HEK293T (cell line): ENCODE measurements at regions not wholly inside any gene's neighbourhood (a gene's known extent, or its start where the extent isn't known, plus 50 kb on each side); places are given as distances from the start of the nearest gene placed in this dataset.

Source experiments
- BHLHE40 ChIP-seq: fragments of 450-650 bp; IDR thresholded peaks from 2 replicates; pipeline ENCODE4 v1.6.1; 2016; ENCODE audit warnings: mild to moderate bottlenecking, moderate library complexity, borderline replicate concordance
- L3MBTL2 ChIP-seq: fragments of 450-650 bp; conservative IDR thresholded peaks from 2 replicates; pipeline ENCODE4 v1.6.1; 2016; ENCODE audit warnings: mild to moderate bottlenecking

DNA sequence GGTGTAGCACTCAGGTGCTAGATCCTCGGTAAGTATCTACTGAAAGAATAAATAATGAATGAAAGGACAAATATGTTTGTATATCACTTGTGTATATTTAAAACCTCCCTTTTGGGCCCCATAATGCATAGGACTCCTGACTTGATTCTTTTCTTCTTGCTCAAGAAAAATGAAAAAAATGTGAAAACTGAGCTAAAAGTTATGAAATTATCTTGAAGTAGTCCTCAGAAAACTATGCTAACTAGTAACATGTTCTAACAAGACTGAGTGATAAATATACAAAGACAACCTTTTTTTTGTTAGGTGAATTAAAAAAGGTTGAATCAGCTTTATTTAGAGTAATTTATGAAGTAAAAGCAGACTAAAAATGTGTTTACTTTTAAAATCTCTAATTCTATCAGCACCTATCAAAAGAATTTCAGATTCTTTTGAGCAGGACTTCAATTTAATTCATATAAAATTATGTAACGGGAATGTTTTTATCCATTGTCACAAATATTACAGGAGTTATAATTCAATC is 247.8 kb upstream of the JAG1 start:
- TF ChIP-seq BHLHE40 (no peak), L3MBTL2 (no peak)
